Spleen (tissue), 7 donors: ENCODE measurements at regions not wholly inside any gene's neighbourhood (a gene's known extent, or its start where the extent isn't known, plus 50 kb on each side); places are given as distances from the start of the nearest gene placed in this dataset.

Experiments
- CTCF ChIP-seq, 11 experiments: fragments of 200-600 bp in 7 of 11; fragments of 450-650 bp in 4 of 11; sonication (generic) in 4 of 11; IDR thresholded peaks in 8 of 11; conservative IDR thresholded peaks in 3 of 11; 1 replicate in 7 of 11; 2 replicates in 4 of 11; pipeline versions ENCODE4 v1.4.0 to v1.8.0; 2016 to 2021; ENCODE audit warnings: antibody characterized with exemption in 11 of 11, inconsistent platforms in 4 of 11, mild to moderate bottlenecking in 1 of 11
- POLR2A ChIP-seq, 3 donors: fragments of 450-650 bp; IDR thresholded peaks; one replicate each; pipeline ENCODE4 v1.5.1; 2017; ENCODE audit warnings: antibody characterized with exemption in 3 of 3, mild to moderate bottlenecking in 1 of 3
- donor health status: DM: no; HTN: no; CAD: no; lungs with moderate emphysema.
- donor health status: DM: no; HTN: no; CAD: no.
- donor health status: DM: no; HTN: no; CAD: no.

DNA sequence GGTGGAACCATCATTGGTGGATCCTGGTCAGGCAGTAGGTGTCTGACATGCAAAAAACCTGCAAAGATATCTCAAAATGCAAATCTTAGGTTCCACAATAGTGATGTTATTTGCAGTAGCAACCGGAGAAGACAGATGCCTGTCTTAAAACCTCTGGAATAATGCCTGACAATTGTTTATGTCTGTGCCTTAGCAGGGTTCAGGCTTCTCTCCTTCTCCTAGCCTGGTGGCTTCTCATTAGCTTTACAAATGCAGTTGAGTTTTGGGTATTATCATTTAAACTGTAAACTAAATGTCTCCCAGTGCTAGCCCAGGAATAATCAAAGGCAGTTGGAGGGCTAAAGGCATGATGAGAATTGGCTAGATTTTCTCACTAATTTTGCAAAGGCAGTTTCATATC, 146.3 kb upstream of the NRG3 start:
- TF ChIP-seq CTCF (IDR thresholded peaks at IDR 0.05 in 8 of 11, conservative IDR thresholded peaks at IDR 0.05 in 3 of 11) (no peak), POLR2A (IDR thresholded peaks at IDR 0.05) (no peak)
